DOHH2 (cell line): ENCODE measurements at regions not wholly inside any gene's neighbourhood (a gene's known extent, or its start where the extent isn't known, plus 50 kb on each side); places are given as distances from the start of the nearest gene placed in this dataset.

Experiments
- EZH2phosphoT487 ChIP-seq: fragments of 200-600 bp; sonication (generic); IDR thresholded peaks from 2 replicates; pipeline ENCODE4 v1.6.1; 2017; ENCODE audit warnings: borderline replicate concordance, mild to moderate bottlenecking, antibody characterized with exemption, low read length, moderate library complexity, mixed read lengths
- TF ChIP-seq, protein P1 (sequence below): fragments of 200-600 bp; sonication (generic); IDR thresholded peaks from one replicate; pipeline ENCODE4 v1.5.1; 2014; ENCODE audit warnings: antibody characterized with exemption, mild to moderate bottlenecking, low read depth, low read length; ENCODE audit not compliant: poor library complexity, severe bottlenecking

- TF ChIP-seq, protein P1, sequence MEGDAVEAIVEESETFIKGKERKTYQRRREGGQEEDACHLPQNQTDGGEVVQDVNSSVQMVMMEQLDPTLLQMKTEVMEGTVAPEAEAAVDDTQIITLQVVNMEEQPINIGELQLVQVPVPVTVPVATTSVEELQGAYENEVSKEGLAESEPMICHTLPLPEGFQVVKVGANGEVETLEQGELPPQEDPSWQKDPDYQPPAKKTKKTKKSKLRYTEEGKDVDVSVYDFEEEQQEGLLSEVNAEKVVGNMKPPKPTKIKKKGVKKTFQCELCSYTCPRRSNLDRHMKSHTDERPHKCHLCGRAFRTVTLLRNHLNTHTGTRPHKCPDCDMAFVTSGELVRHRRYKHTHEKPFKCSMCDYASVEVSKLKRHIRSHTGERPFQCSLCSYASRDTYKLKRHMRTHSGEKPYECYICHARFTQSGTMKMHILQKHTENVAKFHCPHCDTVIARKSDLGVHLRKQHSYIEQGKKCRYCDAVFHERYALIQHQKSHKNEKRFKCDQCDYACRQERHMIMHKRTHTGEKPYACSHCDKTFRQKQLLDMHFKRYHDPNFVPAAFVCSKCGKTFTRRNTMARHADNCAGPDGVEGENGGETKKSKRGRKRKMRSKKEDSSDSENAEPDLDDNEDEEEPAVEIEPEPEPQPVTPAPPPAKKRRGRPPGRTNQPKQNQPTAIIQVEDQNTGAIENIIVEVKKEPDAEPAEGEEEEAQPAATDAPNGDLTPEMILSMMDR: no peak
- TF ChIP-seq EZH2phosphoT487: no peak
Measured at GRCh38 chr5:82436291-82436690, 158.1 kb upstream of the RPS23 start.
